Liver (tissue), 8 donors: ENCODE measurements at regions not wholly inside any gene's neighbourhood (a gene's known extent, or its start where the extent isn't known, plus 50 kb on each side); places are given as distances from the start of the nearest gene placed in this dataset.

Source experiments
- DNase-seq: peaks from one replicate; pipeline ENCODE4 v3.0.0-alpha.2; 2017; ENCODE audit warnings: low spot score
- H3K27ac ChIP-seq, 2 donors: one replicate each; pipeline ENCODE4 v1.7.0; 2013; ENCODE audit warnings: inconsistent platforms in 2 of 2, low read length in 2 of 2, control low read depth in 1 of 2, low read depth in 1 of 2, mild to moderate bottlenecking in 1 of 2
- H3K27me3 ChIP-seq, 4 donors: one replicate each; pipeline versions ENCODE4 v1.6.1 to v1.7.0; 2013; ENCODE audit warnings: low read length in 3 of 4, inconsistent platforms in 1 of 4, mild to moderate bottlenecking in 1 of 4, moderate library complexity in 1 of 4; ENCODE audit not compliant: control insufficient read depth in 4 of 4, insufficient read depth in 4 of 4
- H3K36me3 ChIP-seq, 4 donors: one replicate each; pipeline versions ENCODE4 v1.6.1 to v1.7.0; 2013; ENCODE audit warnings: low read length in 3 of 4, mild to moderate bottlenecking in 3 of 4, low read depth in 1 of 4, moderate library complexity in 1 of 4; ENCODE audit not compliant: control insufficient read depth in 4 of 4, insufficient read depth in 3 of 4
- H3K4me1 ChIP-seq, 4 donors: one replicate each; pipeline versions ENCODE4 v1.6.1 to v1.7.0; 2013; ENCODE audit warnings: low read length in 3 of 4, mild to moderate bottlenecking in 3 of 4, moderate library complexity in 1 of 4; ENCODE audit not compliant: control insufficient read depth in 4 of 4, insufficient read depth in 4 of 4
- H3K4me3 ChIP-seq, 3 donors: one replicate each; pipeline versions ENCODE4 v1.6.1 to v1.7.0; 2013; ENCODE audit warnings: low read length in 3 of 3, control low read depth in 1 of 3, low read depth in 1 of 3, mild to moderate bottlenecking in 1 of 3
- H3K9ac ChIP-seq, 2 donors: one replicate each; pipeline ENCODE4 v1.7.0; 2013; ENCODE audit warnings: low read length in 2 of 2, mild to moderate bottlenecking in 2 of 2, moderate library complexity in 2 of 2, control low read depth in 1 of 2, low read depth in 1 of 2
- H3K9me3 ChIP-seq, 4 donors: one replicate each; pipeline versions ENCODE4 v1.6.1 to v1.7.0; 2013; ENCODE audit warnings: low read length in 3 of 4; ENCODE audit not compliant: control insufficient read depth in 4 of 4
- CTCF ChIP-seq: fragments of 150-350 bp; IDR thresholded peaks from 2 replicates; pipeline ENCODE4 v1.5.1; 2017; ENCODE audit warnings: improper control_type of control experiment, low read depth, low read length; ENCODE audit not compliant: missing input control
- EGR1 ChIP-seq, 2 donors: IDR thresholded peaks; 2 replicates each; pipeline ENCODE4 v1.6.1; 2016 to 2018; ENCODE audit warnings: antibody characterized with exemption in 2 of 2, low read depth in 2 of 2
- FOXA1 ChIP-seq: IDR thresholded peaks from 2 replicates; pipeline ENCODE4 v1.6.1; 2016; ENCODE audit warnings: antibody characterized with exemption
- FOXA2 ChIP-seq: IDR thresholded peaks from 2 replicates; pipeline ENCODE4 v1.6.1; 2016; ENCODE audit warnings: antibody characterized with exemption
- GABPA ChIP-seq, 2 donors: IDR thresholded peaks in 1 of 2; conservative IDR thresholded peaks in 1 of 2; 2 replicates each; pipeline ENCODE4 v1.6.1; 2016; ENCODE audit warnings: antibody characterized with exemption in 2 of 2, mild to moderate bottlenecking in 1 of 2, moderate library complexity in 1 of 2
- HNF4A ChIP-seq, 2 donors: conservative IDR thresholded peaks; 2 replicates each; pipeline ENCODE4 v1.6.1; 2016; ENCODE audit warnings: antibody characterized with exemption in 2 of 2, mild to moderate bottlenecking in 2 of 2
- HNF4G ChIP-seq: IDR thresholded peaks from 2 replicates; pipeline ENCODE4 v1.6.1; 2016; ENCODE audit warnings: antibody characterized with exemption
- JUND ChIP-seq, 2 donors: IDR thresholded peaks; 2 replicates each; pipeline ENCODE4 v1.6.1; 2016; ENCODE audit warnings: antibody characterized with exemption in 2 of 2
- MAX ChIP-seq: IDR thresholded peaks from 2 replicates; pipeline ENCODE4 v1.6.1; 2016; ENCODE audit warnings: antibody characterized with exemption
- NR2F2 ChIP-seq: IDR thresholded peaks from 2 replicates; pipeline ENCODE4 v1.6.1; 2016; ENCODE audit warnings: antibody characterized with exemption
- RAD21 ChIP-seq, 2 donors: IDR thresholded peaks; 2 replicates each; pipeline ENCODE4 v1.6.1; 2016; ENCODE audit warnings: antibody characterized with exemption in 2 of 2, mild to moderate bottlenecking in 2 of 2
- REST ChIP-seq: IDR thresholded peaks from 2 replicates; pipeline ENCODE4 v1.6.1; 2016; ENCODE audit warnings: antibody characterized with exemption, mild to moderate bottlenecking
- RXRA ChIP-seq, 2 donors: IDR thresholded peaks; 2 replicates each; pipeline ENCODE4 v1.6.1; 2017 to 2018; ENCODE audit warnings: antibody characterized with exemption in 2 of 2, mild to moderate bottlenecking in 1 of 2
- SP1 ChIP-seq: IDR thresholded peaks from 2 replicates; pipeline ENCODE4 v1.6.1; 2018; ENCODE audit warnings: antibody characterized with exemption, mild to moderate bottlenecking
- TAF1 ChIP-seq: conservative IDR thresholded peaks from 2 replicates; pipeline ENCODE4 v1.6.1; 2016; ENCODE audit warnings: antibody characterized with exemption, mild to moderate bottlenecking
- YY1 ChIP-seq: IDR thresholded peaks from 2 replicates; pipeline ENCODE4 v1.6.1; 2016; ENCODE audit warnings: antibody characterized with exemption, mild to moderate bottlenecking
- ZBTB33 ChIP-seq: IDR thresholded peaks from 2 replicates; pipeline ENCODE4 v1.6.1; 2016; ENCODE audit warnings: antibody characterized with exemption
- WGBS: extraction: QIAGEN DNeasy Blood & Tissue Kit; methylation state at CpG from one replicate; pipeline ENCODE4 v1.1.7; 2013; 5-methylcytosine and 5-hydroxymethylcytosine counted together
- TF ChIP-seq, protein P1 (sequence below): IDR thresholded peaks from 2 replicates; pipeline ENCODE4 v1.6.1; 2016; ENCODE audit warnings: antibody characterized with exemption
- donor health status: healthy.
- donor health status: healthy.
- donor health status: healthy.
- donor health status: healthy.
- donor health status: healthy.

GRCh38 chr13:85212692-85213091 is 586.5 kb downstream of the SLITRK6 start:
- Histone ChIP-seq H3K27me3 (no peaks in the 10 kb centered on the region), H3K9me3 (peaks cover 0 to 4% (median 2%) of the 10 kb centered on the region in 4 donors), H3K27ac (no peak overlapping the region), H3K4me3 (no peak overlapping the region), H3K4me1 (no peaks in the 10 kb centered on the region), H3K36me3 (no peaks in the 10 kb centered on the region), H3K9ac (no peak overlapping the region)
- DNase-seq, result no peak
- no peak for TF ChIP-seq SP1
- no peak for TF ChIP-seq YY1
- no peak for TF ChIP-seq EGR1 (IDR thresholded peaks at IDR 0.05; ENCODE audit: low read depth in 2 of 2)
- no peak for TF ChIP-seq GABPA (IDR thresholded peaks at IDR 0.05 in 1 of 2, conservative IDR thresholded peaks at IDR 0.05 in 1 of 2)
- TF ChIP-seq JUND (IDR thresholded peaks at IDR 0.05), result no peak
- no peak for TF ChIP-seq ZBTB33
- TF ChIP-seq TAF1, result no peak
- TF ChIP-seq CTCF, result no peak
- no peak for TF ChIP-seq HNF4G
- TF ChIP-seq, protein P1, sequence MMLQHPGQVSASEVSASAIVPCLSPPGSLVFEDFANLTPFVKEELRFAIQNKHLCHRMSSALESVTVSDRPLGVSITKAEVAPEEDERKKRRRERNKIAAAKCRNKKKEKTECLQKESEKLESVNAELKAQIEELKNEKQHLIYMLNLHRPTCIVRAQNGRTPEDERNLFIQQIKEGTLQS, result no peak
- TF ChIP-seq RAD21 (IDR thresholded peaks at IDR 0.05), result no peak
- TF ChIP-seq NR2F2, result no peak
- no peak for TF ChIP-seq FOXA1
- TF ChIP-seq MAX, result no peak
- TF ChIP-seq RXRA (IDR thresholded peaks at IDR 0.05), result no peak
- no peak for TF ChIP-seq HNF4A (conservative IDR thresholded peaks at IDR 0.05)
- no peak for TF ChIP-seq FOXA2
- 70% methylated on average over 2 of the region's 2 CpGs for WGBS

DNA sequence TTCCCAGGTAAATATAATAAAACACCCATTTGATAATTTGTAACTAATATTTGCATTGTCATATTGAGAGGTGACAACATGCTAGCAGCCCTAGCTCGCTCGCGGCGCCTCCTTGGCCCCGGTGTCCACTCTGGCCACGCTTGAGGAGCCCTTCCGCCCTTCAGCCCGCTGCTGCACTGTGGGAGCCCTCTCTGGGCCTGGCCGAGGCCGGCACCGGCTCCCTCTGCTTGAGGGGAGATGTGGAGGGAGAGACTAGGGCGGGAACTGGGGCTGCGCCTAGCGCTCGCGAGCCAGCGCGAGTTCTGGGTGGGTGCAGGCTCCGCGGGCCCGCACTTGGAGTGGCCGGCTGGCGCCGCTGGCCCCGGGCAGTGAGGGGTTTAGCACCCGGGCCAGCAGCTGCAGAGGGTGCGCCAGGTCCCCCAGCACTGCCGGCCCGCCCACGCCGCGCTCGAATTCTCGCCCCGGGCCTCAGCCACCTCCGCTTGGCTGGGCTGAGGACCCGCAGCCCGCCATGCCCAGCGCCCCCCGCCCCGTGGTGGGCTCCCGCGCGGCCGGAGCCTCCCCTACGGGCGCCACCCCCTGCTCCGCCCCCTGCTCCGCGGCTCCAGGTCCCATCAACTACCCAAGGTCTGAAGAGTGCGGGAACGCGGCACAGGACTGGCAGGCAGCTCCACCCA is 594.4 kb downstream of the SLITRK6 start:
- no peak overlapping the region for H3K9ac ChIP-seq
- H3K36me3 ChIP-seq, result no peaks in the 10 kb centered on the region
- 77% methylated on average over 53 of the region's 53 CpGs for WGBS
- no peak overlapping the region for H3K27ac ChIP-seq
- H3K4me3 ChIP-seq, result no peak overlapping the region
- DNase-seq, result no peak
- no peaks in the 10 kb centered on the region for H3K27me3 ChIP-seq
- peaks cover 3 to 6% (median 5%) of the 10 kb centered on the region in 4 donors for H3K9me3 ChIP-seq
- H3K4me1 ChIP-seq, result no peaks in the 10 kb centered on the region
- TF ChIP-seq RXRA (IDR thresholded peaks at IDR 0.05), result no peak
- no peak for TF ChIP-seq YY1
- no peak for TF ChIP-seq FOXA2
- TF ChIP-seq REST, result no peak
- TF ChIP-seq JUND (IDR thresholded peaks at IDR 0.05), result no peak
- TF ChIP-seq ZBTB33, result no peak
- TF ChIP-seq HNF4G, result no peak
- no peak for TF ChIP-seq GABPA (IDR thresholded peaks at IDR 0.05 in 1 of 2, conservative IDR thresholded peaks at IDR 0.05 in 1 of 2)
- no peak for TF ChIP-seq SP1
- no peak for TF ChIP-seq RAD21 (IDR thresholded peaks at IDR 0.05)
- no peak for TF ChIP-seq MAX
- no peak for TF ChIP-seq HNF4A (conservative IDR thresholded peaks at IDR 0.05)
- TF ChIP-seq EGR1 (IDR thresholded peaks at IDR 0.05; ENCODE audit: low read depth in 2 of 2), result no peak
- no peak for TF ChIP-seq CTCF
- TF ChIP-seq FOXA1, result no peak
- TF ChIP-seq NR2F2, result no peak
